RWPE2 (cell line): ENCODE measurements at regions not wholly inside any gene's neighbourhood (a gene's known extent, or its start where the extent isn't known, plus 50 kb on each side); places are given as distances from the start of the nearest gene placed in this dataset.
"Not testable (repeated sequence)": the region's sequence is repeated elsewhere in the genome, so short reads cannot be mapped to it uniquely, and the experiment has no call there.

Source experiments
- ATAC-seq: fragments of 200-7000 bp; cut with Tn5 transposase; 3 replicates; pipeline ENCODE4 v1.9.1; 2021; ENCODE audit warnings: low read depth
- DNase-seq: peaks from one replicate; pipeline ENCODE4 v3.0.0-alpha.2; 2020; ENCODE audit warnings: low spot score
- H3K27ac ChIP-seq: fragments of 450-650 bp; 2 replicates; pipeline ENCODE4 v1.5.1; 2017; ENCODE audit warnings: mild to moderate bottlenecking; ENCODE audit not compliant: poor library complexity, severe bottlenecking
- H3K27me3 ChIP-seq: fragments of 250-450 bp; sonication (Bioruptor Pico); 2 replicates; pipeline ENCODE4 v1.5.1; 2021; ENCODE audit warnings: mild to moderate bottlenecking, moderate library complexity; ENCODE audit not compliant: insufficient read depth, poor library complexity, severe bottlenecking
- H3K36me3 ChIP-seq: fragments of 250-450 bp; sonication (Bioruptor Pico); 2 replicates; pipeline ENCODE4 v1.5.1; 2020; ENCODE audit warnings: low read depth, mild to moderate bottlenecking, moderate library complexity
- H3K4me1 ChIP-seq: fragments of 250-450 bp; sonication (Bioruptor Pico); 2 replicates; pipeline ENCODE4 v1.5.1; 2021; ENCODE audit warnings: mild to moderate bottlenecking, moderate library complexity; ENCODE audit not compliant: insufficient read depth, poor library complexity, severe bottlenecking
- H3K4me3 ChIP-seq: fragments of 250-450 bp; sonication (Bioruptor Pico); 2 replicates; pipeline ENCODE4 v1.5.1; 2021; ENCODE audit warnings: mild to moderate bottlenecking, moderate library complexity; ENCODE audit not compliant: severe bottlenecking
- H3K9me3 ChIP-seq: fragments of 250-450 bp; sonication (Bioruptor Pico); 2 replicates; pipeline ENCODE4 v1.5.1; 2021; ENCODE audit warnings: mild to moderate bottlenecking, moderate library complexity; ENCODE audit not compliant: severe bottlenecking
- TF ChIP-seq, protein P1 (sequence below): fragments of 450-650 bp; IDR thresholded peaks from one replicate; pipeline ENCODE4 v1.5.1; 2017; ENCODE audit warnings: mild to moderate bottlenecking, moderate library complexity; ENCODE audit not compliant: poor library complexity, severe bottlenecking

DNA sequence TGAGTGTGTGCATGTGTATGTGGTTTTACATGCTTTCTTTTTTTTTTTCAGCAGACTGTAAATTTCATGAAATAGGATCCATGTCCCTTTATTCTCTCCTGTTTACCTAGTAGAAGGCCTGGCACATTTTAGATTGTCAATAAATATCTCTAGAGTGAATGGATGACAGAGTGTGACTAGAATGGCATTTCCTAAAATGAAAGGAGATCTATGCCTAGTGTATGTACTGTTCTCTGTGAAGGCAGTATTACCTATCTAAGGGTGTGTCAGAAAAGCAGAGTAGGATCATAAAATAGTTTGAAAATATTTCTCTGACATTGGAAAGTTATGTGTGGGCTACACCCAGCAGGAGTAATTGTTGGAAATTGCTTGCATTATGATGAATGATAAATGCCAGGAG, 1876.0 kb upstream of the C9orf72 start:
- TF ChIP-seq, protein P1, sequence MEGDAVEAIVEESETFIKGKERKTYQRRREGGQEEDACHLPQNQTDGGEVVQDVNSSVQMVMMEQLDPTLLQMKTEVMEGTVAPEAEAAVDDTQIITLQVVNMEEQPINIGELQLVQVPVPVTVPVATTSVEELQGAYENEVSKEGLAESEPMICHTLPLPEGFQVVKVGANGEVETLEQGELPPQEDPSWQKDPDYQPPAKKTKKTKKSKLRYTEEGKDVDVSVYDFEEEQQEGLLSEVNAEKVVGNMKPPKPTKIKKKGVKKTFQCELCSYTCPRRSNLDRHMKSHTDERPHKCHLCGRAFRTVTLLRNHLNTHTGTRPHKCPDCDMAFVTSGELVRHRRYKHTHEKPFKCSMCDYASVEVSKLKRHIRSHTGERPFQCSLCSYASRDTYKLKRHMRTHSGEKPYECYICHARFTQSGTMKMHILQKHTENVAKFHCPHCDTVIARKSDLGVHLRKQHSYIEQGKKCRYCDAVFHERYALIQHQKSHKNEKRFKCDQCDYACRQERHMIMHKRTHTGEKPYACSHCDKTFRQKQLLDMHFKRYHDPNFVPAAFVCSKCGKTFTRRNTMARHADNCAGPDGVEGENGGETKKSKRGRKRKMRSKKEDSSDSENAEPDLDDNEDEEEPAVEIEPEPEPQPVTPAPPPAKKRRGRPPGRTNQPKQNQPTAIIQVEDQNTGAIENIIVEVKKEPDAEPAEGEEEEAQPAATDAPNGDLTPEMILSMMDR, result no peak
- Histone ChIP-seq H3K4me1 (no peaks in the 10 kb centered on the region), H3K27ac (no peak overlapping the region), H3K9me3 (no peaks in the 10 kb centered on the region), H3K36me3 (no peaks in the 10 kb centered on the region), H3K4me3 (no peak overlapping the region), H3K27me3 (no peaks in the 10 kb centered on the region)
- no peak for ATAC-seq
- DNase-seq, result no peak

DNA sequence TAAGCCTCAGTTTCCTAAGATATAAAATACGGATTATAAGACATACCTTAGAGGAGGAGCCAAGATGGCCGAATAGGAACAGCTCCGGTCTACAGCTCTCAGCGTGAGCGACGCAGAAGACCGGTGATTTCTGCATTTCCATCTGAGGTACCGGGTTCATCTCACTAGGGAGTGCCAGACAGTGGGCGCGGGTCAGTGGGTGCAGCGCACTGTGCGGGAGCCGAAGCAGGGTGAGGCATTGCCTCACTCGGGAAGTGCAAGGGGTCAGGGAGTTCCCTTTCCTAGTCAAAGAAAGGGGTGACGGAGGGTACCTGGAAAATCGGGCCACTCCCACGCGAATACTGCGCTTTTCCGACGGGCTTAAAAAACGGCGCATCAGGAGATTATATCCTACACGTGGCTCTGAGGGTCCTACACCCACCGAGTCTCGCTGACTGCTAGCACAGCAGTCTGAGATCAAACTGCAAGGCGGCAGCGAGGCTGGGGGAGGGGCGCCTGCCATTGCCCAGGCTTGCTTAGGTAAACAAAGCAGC, 1877.1 kb upstream of the C9orf72 start:
- H3K9me3 ChIP-seq, H3K4me3 ChIP-seq, H3K27ac ChIP-seq, H3K4me1 ChIP-seq, H3K36me3 ChIP-seq, H3K27me3 ChIP-seq, DNase-seq, ATAC-seq: not testable (repeated sequence)

DNA sequence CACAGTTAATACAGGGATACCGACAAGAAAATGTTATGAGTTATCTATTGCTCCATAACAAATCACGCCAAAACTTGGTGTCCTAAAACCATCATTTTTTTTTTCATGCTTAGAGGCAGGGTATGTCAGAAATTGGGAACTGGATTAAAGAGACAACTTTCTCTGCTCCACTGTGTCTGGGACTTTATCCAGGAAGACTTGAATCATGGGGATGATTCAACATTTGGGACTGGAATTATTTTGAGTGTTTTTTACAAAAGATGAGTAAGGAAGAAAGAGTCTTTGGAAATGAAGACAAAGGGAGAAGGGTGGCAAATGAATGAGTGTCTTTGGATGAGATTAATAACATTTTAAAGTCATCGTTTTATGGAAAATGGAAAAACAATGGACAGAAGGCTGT, 1883.7 kb upstream of the C9orf72 start:
- Histone ChIP-seq H3K4me1 (no peaks in the 10 kb centered on the region), H3K36me3 (no peaks in the 10 kb centered on the region), H3K27ac (no peak overlapping the region), H3K4me3 (no peak overlapping the region), H3K27me3 (no peaks in the 10 kb centered on the region), H3K9me3 (no peaks in the 10 kb centered on the region)
- ATAC-seq (no peak), DNase-seq (no peak)
- TF ChIP-seq, protein P1, result no peak

DNA sequence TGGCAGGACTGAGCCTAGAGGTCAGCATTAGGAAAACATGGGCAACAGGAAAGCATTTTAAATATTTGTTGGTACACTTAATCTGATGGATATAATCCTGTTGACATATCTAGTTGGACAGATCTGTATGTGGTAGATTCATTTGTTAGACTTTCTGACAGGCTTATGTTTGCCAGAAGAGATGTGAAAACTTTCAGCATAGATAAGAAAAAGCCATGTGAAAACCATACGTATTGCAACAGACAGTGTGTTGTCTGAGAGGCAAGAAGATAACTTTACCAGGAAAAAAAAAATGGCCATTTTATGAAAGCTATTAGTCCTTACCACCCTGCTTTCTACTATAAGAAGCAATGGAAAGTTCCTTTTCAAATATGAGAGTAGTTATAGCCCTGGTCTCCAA, 1902.2 kb upstream of the C9orf72 start:
- DNase-seq (no peak), ATAC-seq (no peak)
- Histone ChIP-seq H3K4me3 (no peak overlapping the region), H3K9me3 (no peaks in the 10 kb centered on the region), H3K4me1 (no peaks in the 10 kb centered on the region), H3K36me3 (no peaks in the 10 kb centered on the region), H3K27me3 (no peaks in the 10 kb centered on the region), H3K27ac (no peak overlapping the region)
- TF ChIP-seq, protein P1, result no peak

DNA sequence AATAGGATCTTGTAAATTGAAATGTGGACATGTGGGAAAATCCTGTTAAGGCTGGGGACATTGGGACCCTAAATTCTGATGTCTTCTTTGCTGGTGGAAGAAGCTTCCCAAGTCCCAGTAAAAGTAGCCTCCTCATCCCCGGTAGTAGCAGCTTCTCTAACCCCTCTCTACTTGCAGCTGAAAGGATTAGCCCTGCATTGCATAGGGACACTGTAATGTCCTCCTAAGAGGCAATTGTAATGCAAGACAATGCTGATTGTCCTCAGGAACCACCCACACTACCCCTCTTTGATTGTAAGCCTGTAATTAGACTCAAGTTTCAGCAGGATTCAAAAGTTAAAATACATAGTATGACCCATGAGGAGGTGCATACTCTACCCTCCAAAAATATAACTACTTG, 1938.4 kb upstream of the C9orf72 start:
- ATAC-seq, result no peak
- H3K36me3 ChIP-seq, result no peaks in the 10 kb centered on the region
- no peaks in the 10 kb centered on the region for H3K9me3 ChIP-seq
- TF ChIP-seq, protein P1, result no peak
- H3K4me1 ChIP-seq, result no peaks in the 10 kb centered on the region
- DNase-seq, result no peak
- H3K27ac ChIP-seq, result no peak overlapping the region
- no peaks in the 10 kb centered on the region for H3K27me3 ChIP-seq
- H3K4me3 ChIP-seq, result no peak overlapping the region
